Right lobe of liver (tissue), 6 donors: ENCODE measurements at regions not wholly inside any gene's neighbourhood (a gene's known extent, or its start where the extent isn't known, plus 50 kb on each side); places are given as distances from the start of the nearest gene placed in this dataset.

ENCODE experiments used
- ATAC-seq, 4 donors: fragments of 200-7000 bp; cut with Tn5 transposase; one replicate each; pipeline ENCODE4 v1.9.1; 2020; ENCODE audit warnings: mild to moderate bottlenecking in 4 of 4, moderate library complexity in 4 of 4
- DNase-seq, 3 donors: peaks; one replicate each; pipeline ENCODE4 v3.0.0-alpha.2; 2020
- H3K27ac ChIP-seq, 3 donors: fragments of 200-600 bp; one replicate each; pipeline ENCODE4 v1.8.0; 2022
- H3K27me3 ChIP-seq, 2 donors: fragments of 200-600 bp; one replicate each; pipeline ENCODE4 v1.8.0; 2022
- H3K36me3 ChIP-seq, 4 donors: fragments of 200-600 bp; sonication (generic) in 1 of 4; one replicate each; pipeline versions ENCODE4 v1.5.1 to v1.8.0; 2017 to 2022; ENCODE audit warnings: control low read depth in 1 of 4
- H3K4me1 ChIP-seq, 4 donors: fragments of 200-600 bp; sonication (generic) in 1 of 4; one replicate each; pipeline versions ENCODE4 v1.5.1 to v1.8.0; 2017 to 2022; ENCODE audit warnings: control low read depth in 1 of 4
- H3K4me3 ChIP-seq, 3 donors: fragments of 200-600 bp; one replicate each; pipeline ENCODE4 v1.8.0; 2022
- H3K9me3 ChIP-seq, 4 donors: fragments of 200-600 bp; sonication (generic) in 1 of 4; one replicate each; pipeline versions ENCODE4 v1.5.1 to v1.8.0; 2017 to 2022; ENCODE audit warnings: control low read depth in 1 of 4
- POLR2A ChIP-seq: fragments of 450-650 bp; IDR thresholded peaks from one replicate; pipeline ENCODE4 v1.6.1; 2017; ENCODE audit warnings: antibody characterized with exemption, mild to moderate bottlenecking
- WGBS: methylation state at CpG from one replicate; pipeline ENCODE4 v1.1.6; 2018; ENCODE audit warnings: low coverage, low lambda C conversion rate; ENCODE audit not compliant: insufficient coverage; ENCODE audit errors: missing lambda C conversion rate; 5-methylcytosine and 5-hydroxymethylcytosine counted together
- intact Hi-C, 2 donors: fragments of 100-400 bp; cut with DNase I; formaldehyde crosslinking; loops; one replicate each; pipeline versions ENCODE4 v1.11.2 to v1.14.1; 2022
- TF ChIP-seq, protein P1 (sequence below), 4 donors: fragments of 200-600 bp in 3 of 4; fragments of 450-650 bp in 1 of 4; IDR thresholded peaks; one replicate each; pipeline versions ENCODE4 v1.5.1 to v1.8.0; 2016 to 2022; ENCODE audit warnings: antibody characterized with exemption in 4 of 4, mild to moderate bottlenecking in 2 of 4
- donor health status: DM: no; HTN: yes; CAD: no.
- donor health status: DM: no; HTN: no; CAD: no.
- donor health status: DM: no; HTN: no; CAD: no.
- donor health status: DM: no; HTN: yes; CAD: no.
- donor health status: DM: no; HTN: yes; CAD: no.

DNA sequence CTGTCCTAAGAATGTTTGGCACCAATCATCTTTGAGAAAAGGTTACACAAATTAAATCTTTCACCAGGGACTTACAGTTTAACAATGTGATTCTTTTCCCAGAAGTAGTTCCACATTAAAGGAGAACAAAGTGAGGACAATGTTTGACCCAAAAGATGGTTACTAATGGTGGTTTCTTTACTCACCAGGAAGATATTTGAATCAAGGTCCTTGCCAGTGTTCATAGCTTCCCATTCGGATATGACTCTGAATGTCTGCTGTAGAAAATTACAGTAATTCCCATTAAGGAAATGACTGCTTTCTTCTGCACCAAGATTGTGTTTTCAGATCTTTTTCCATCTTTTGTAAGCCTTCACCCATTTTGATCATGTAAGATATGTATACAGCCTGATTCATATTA lies 114.6 kb upstream of the ADAMTSL1 start:
- no peak overlapping the region for H3K4me3 ChIP-seq
- H3K27me3 ChIP-seq, result no peaks in the 10 kb centered on the region
- ATAC-seq, result no peak
- intact Hi-C loops, result no loop called here
- TF ChIP-seq POLR2A, result no peak
- no peak overlapping the region for H3K27ac ChIP-seq
- no peaks in the 10 kb centered on the region for H3K36me3 ChIP-seq
- no peaks in the 10 kb centered on the region for H3K4me1 ChIP-seq
- 30% methylated on average over 1 of the region's 1 CpG for WGBS
- no peaks in the 10 kb centered on the region for H3K9me3 ChIP-seq
- DNase-seq, result no peak

DNA sequence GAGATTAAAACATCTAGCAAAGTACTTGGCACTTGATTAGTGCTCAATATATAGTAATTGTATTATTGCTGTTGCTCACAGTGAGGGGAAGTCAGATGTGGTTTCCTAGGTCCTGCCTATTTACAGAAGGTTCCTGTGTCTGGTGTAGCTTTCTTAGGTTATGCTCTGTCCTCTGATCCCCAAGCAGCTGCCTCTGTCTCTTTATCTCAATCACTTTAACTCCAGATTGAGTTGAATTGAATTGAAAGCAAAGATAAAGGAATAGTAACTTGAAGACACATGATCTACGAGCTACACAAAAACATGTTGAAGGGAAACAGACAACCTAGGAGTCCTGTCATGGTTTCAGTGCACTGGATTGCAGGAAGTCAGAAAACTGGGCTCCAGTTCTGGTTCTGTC lies 113.9 kb upstream of the ADAMTSL1 start:
- Histone ChIP-seq H3K27me3 (no peaks in the 10 kb centered on the region), H3K9me3 (no peaks in the 10 kb centered on the region), H3K4me3 (no peak overlapping the region), H3K27ac (no peak overlapping the region), H3K36me3 (no peaks in the 10 kb centered on the region), H3K4me1 (no peaks in the 10 kb centered on the region)
- 47% methylated on average over 1 of the region's 1 CpG for WGBS
- no peak for TF ChIP-seq POLR2A
- no peak for DNase-seq
- intact Hi-C loops, result no loop called here
- ATAC-seq, result no peak

GRCh38 chr9:18361646-18362045 lies 112.3 kb upstream of the ADAMTSL1 start:
- no peaks in the 10 kb centered on the region for H3K27me3 ChIP-seq
- no peaks in the 10 kb centered on the region for H3K36me3 ChIP-seq
- H3K4me1 ChIP-seq, result no peaks in the 10 kb centered on the region
- TF ChIP-seq, protein P1, sequence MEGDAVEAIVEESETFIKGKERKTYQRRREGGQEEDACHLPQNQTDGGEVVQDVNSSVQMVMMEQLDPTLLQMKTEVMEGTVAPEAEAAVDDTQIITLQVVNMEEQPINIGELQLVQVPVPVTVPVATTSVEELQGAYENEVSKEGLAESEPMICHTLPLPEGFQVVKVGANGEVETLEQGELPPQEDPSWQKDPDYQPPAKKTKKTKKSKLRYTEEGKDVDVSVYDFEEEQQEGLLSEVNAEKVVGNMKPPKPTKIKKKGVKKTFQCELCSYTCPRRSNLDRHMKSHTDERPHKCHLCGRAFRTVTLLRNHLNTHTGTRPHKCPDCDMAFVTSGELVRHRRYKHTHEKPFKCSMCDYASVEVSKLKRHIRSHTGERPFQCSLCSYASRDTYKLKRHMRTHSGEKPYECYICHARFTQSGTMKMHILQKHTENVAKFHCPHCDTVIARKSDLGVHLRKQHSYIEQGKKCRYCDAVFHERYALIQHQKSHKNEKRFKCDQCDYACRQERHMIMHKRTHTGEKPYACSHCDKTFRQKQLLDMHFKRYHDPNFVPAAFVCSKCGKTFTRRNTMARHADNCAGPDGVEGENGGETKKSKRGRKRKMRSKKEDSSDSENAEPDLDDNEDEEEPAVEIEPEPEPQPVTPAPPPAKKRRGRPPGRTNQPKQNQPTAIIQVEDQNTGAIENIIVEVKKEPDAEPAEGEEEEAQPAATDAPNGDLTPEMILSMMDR (IDR thresholded peaks at IDR 0.05), result no peak
- no peak overlapping the region for H3K4me3 ChIP-seq
- ATAC-seq (no peak), DNase-seq (no peak)
- H3K9me3 ChIP-seq, result no peaks in the 10 kb centered on the region
- no peak overlapping the region for H3K27ac ChIP-seq
- 75% methylated on average over 1 of the region's 2 CpGs for WGBS
- intact Hi-C loops, result no loop called here

GRCh38 chr9:18362166-18362565 lies 111.8 kb upstream of the ADAMTSL1 start:
- no peaks in the 10 kb centered on the region for H3K36me3 ChIP-seq
- no peaks in the 10 kb centered on the region for H3K4me1 ChIP-seq
- H3K27me3 ChIP-seq, result no peaks in the 10 kb centered on the region
- ATAC-seq, result no peak
- TF ChIP-seq POLR2A, result no peak
- TF ChIP-seq, protein P1 (IDR thresholded peaks at IDR 0.05), result no peak
- H3K4me3 ChIP-seq, result no peak overlapping the region
- no peak for DNase-seq
- WGBS, result 47% methylated on average over 1 of the region's 1 CpG
- no peaks in the 10 kb centered on the region for H3K9me3 ChIP-seq
- intact Hi-C loops, result no loop called here
- no peak overlapping the region for H3K27ac ChIP-seq

GRCh38 chr9:18362901-18363685 lies 110.9 kb upstream of the ADAMTSL1 start:
- ATAC-seq (peak in 2 of 4 donors; percentile 19 to 47), DNase-seq (no peak)
- no peak for TF ChIP-seq POLR2A
- TF ChIP-seq, protein P1 (IDR thresholded peaks at IDR 0.05), result no peak
- H3K4me3 ChIP-seq, result no peak overlapping the region
- H3K27ac ChIP-seq, result no peak overlapping the region
- H3K4me1 ChIP-seq, result no peaks in the 10 kb centered on the region
- H3K27me3 ChIP-seq, result no peaks in the 10 kb centered on the region
- H3K36me3 ChIP-seq, result no peaks in the 10 kb centered on the region
- H3K9me3 ChIP-seq, result no peaks in the 10 kb centered on the region
- intact Hi-C loops, result no loop called here
- 65% methylated on average over 3 of the region's 3 CpGs for WGBS
